ENCODE measurements at regions not wholly inside any gene's neighbourhood (a gene's known extent, or its start where the extent isn't known, plus 50 kb on each side); places are given as distances from the start of the nearest gene placed in this dataset.

DNA sequence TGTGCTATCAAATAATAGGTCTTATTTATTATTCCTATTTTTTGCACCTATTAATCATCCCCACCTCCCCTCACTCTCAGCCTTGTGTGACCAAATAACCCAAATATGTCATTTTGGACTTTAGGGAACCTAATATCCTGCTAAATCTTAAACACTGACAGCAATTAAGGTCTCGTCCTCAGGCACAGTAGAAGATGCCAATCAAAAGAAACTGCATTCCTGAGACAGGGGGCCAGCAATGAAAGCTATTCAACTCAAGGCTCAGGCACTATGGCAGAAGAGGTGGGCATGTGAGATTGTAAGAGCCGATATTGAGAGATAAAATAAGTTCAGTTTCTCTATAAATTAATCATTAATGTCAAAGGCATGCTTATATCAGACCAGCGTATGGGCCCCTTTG, 1437.7 kb upstream of the PCDH9 start:
- ChIA-PET CTCF (no interaction called here), POLR2A (ENCODE audit: unreplicated experiment) (no interaction called here)
- Histone ChIP-seq H3K4me3 (ENCODE audit: low read length) (no peak overlapping the region), H3K79me2 (ENCODE audit: low read length) (no peaks in the 10 kb centered on the region), H3K9me2 (replicated peaks; ENCODE audit: low read length) (no peaks in the 10 kb centered on the region), H3K36me3 (ENCODE audit: low read depth, low read length) (no peaks in the 10 kb centered on the region), H2AFZ (ENCODE audit: low read length) (no peak overlapping the region), H3K27me3 (ENCODE audit: low read length) (no peaks in the 10 kb centered on the region), H3K27ac (ENCODE audit: low read length) (no peak overlapping the region), H3F3A (ENCODE audit: low read length, unreplicated experiment) (no peaks in the 10 kb centered on the region), H4K20me1 (ENCODE audit: low read length) (no peaks in the 10 kb centered on the region), H3K9ac (ENCODE audit: low read length) (no peak overlapping the region), H3K4me1 (ENCODE audit: insufficient read depth, low read length) (no peaks in the 10 kb centered on the region), H3K4me2 (ENCODE audit: low read length) (no peak overlapping the region), H3K9me3 (ENCODE audit: low read length) (no peaks in the 10 kb centered on the region)
- no peak for ATAC-seq
- TF ChIP-seq EZH2 (IDR thresholded peaks at IDR 0.05; ENCODE audit: low read length, unreplicated experiment) (no peak), EZH2phosphoT487 (IDR thresholded peaks at IDR 0.05; ENCODE audit: borderline replicate concordance, low read length) (no peak)
- TF ChIP-seq, protein P1, sequence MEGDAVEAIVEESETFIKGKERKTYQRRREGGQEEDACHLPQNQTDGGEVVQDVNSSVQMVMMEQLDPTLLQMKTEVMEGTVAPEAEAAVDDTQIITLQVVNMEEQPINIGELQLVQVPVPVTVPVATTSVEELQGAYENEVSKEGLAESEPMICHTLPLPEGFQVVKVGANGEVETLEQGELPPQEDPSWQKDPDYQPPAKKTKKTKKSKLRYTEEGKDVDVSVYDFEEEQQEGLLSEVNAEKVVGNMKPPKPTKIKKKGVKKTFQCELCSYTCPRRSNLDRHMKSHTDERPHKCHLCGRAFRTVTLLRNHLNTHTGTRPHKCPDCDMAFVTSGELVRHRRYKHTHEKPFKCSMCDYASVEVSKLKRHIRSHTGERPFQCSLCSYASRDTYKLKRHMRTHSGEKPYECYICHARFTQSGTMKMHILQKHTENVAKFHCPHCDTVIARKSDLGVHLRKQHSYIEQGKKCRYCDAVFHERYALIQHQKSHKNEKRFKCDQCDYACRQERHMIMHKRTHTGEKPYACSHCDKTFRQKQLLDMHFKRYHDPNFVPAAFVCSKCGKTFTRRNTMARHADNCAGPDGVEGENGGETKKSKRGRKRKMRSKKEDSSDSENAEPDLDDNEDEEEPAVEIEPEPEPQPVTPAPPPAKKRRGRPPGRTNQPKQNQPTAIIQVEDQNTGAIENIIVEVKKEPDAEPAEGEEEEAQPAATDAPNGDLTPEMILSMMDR (conservative IDR thresholded peaks at IDR 0.05; ENCODE audit: low read depth, low read length), result no peak
- no peak for DNase-seq
- intact Hi-C loops (cut with micrococcal nuclease), result no loop called here
- BruUV-seq (replicated peaks), result no TSS peak

- no peak overlapping the region for H3K4me2 ChIP-seq (ENCODE audit: low read length)
- no peaks in the 10 kb centered on the region for H3K27me3 ChIP-seq (ENCODE audit: low read length)
- intact Hi-C loops (cut with micrococcal nuclease), result no loop called here
- no peak overlapping the region for H3K4me3 ChIP-seq (ENCODE audit: low read length)
- ChIA-PET CTCF (no interaction called here), POLR2A (ENCODE audit: unreplicated experiment) (no interaction called here)
- no peak overlapping the region for H3K9ac ChIP-seq (ENCODE audit: low read length)
- H3K27ac ChIP-seq (ENCODE audit: low read length), result no peak overlapping the region
- H3F3A ChIP-seq (ENCODE audit: low read length, unreplicated experiment), result no peaks in the 10 kb centered on the region
- no peaks in the 10 kb centered on the region for H3K36me3 ChIP-seq (ENCODE audit: low read depth, low read length)
- BruUV-seq (replicated peaks), result no TSS peak
- no peaks in the 10 kb centered on the region for H4K20me1 ChIP-seq (ENCODE audit: low read length)
- H3K79me2 ChIP-seq (ENCODE audit: low read length), result no peaks in the 10 kb centered on the region
- H2AFZ ChIP-seq (ENCODE audit: low read length), result no peak overlapping the region
- H3K9me3 ChIP-seq (ENCODE audit: low read length), result no peaks in the 10 kb centered on the region
- H3K9me2 ChIP-seq (replicated peaks; ENCODE audit: low read length), result no peaks in the 10 kb centered on the region
- DNase-seq (no peak), ATAC-seq (no peak)
- TF ChIP-seq EZH2phosphoT487 (IDR thresholded peaks at IDR 0.05; ENCODE audit: borderline replicate concordance, low read length), result no peak
- TF ChIP-seq, protein P1 (conservative IDR thresholded peaks at IDR 0.05; ENCODE audit: low read depth, low read length), result no peak
- TF ChIP-seq EZH2 (IDR thresholded peaks at IDR 0.05; ENCODE audit: low read length, unreplicated experiment), result no peak
- H3K4me1 ChIP-seq (ENCODE audit: insufficient read depth, low read length), result no peaks in the 10 kb centered on the region
Measured at GRCh38 chr13:68666774-68667397, 1436.8 kb upstream of the PCDH9 start.

GRCh38 chr13:68645814-68646213, 1415.7 kb upstream of the PCDH9 start:
- ChIA-PET CTCF (no interaction called here), POLR2A (ENCODE audit: unreplicated experiment) (no interaction called here)
- TF ChIP-seq EZH2phosphoT487 (IDR thresholded peaks at IDR 0.05; ENCODE audit: borderline replicate concordance, low read length) (no peak), EZH2 (IDR thresholded peaks at IDR 0.05; ENCODE audit: low read length, unreplicated experiment) (no peak)
- TF ChIP-seq, protein P1 (conservative IDR thresholded peaks at IDR 0.05; ENCODE audit: low read depth, low read length), result no peak
- H3K4me3 ChIP-seq (ENCODE audit: low read length), result no peak overlapping the region
- H2AFZ ChIP-seq (ENCODE audit: low read length), result no peak overlapping the region
- no TSS peak for BruUV-seq (replicated peaks)
- ATAC-seq (no peak), DNase-seq (no peak)
- H3K27me3 ChIP-seq (ENCODE audit: low read length), result no peaks in the 10 kb centered on the region
- H3K9me2 ChIP-seq (replicated peaks; ENCODE audit: low read length), result no peaks in the 10 kb centered on the region
- H3K4me1 ChIP-seq (ENCODE audit: insufficient read depth, low read length), result no peaks in the 10 kb centered on the region
- H3K9me3 ChIP-seq (ENCODE audit: low read length), result no peaks in the 10 kb centered on the region
- no peaks in the 10 kb centered on the region for H4K20me1 ChIP-seq (ENCODE audit: low read length)
- intact Hi-C loops (cut with micrococcal nuclease), result no loop called here
- H3K27ac ChIP-seq (ENCODE audit: low read length), result no peak overlapping the region
- no peaks in the 10 kb centered on the region for H3F3A ChIP-seq (ENCODE audit: low read length, unreplicated experiment)
- no peak overlapping the region for H3K4me2 ChIP-seq (ENCODE audit: low read length)
- H3K36me3 ChIP-seq (ENCODE audit: low read depth, low read length), result no peaks in the 10 kb centered on the region
- H3K79me2 ChIP-seq (ENCODE audit: low read length), result no peaks in the 10 kb centered on the region
- no peak overlapping the region for H3K9ac ChIP-seq (ENCODE audit: low read length)

Measured in PC-3 (cell line).